Esophagus muscularis mucosa (tissue), 4 donors: ENCODE measurements at regions not wholly inside any gene's neighbourhood (a gene's known extent, or its start where the extent isn't known, plus 50 kb on each side); places are given as distances from the start of the nearest gene placed in this dataset.

Source experiments
- DNase-seq: peaks from one replicate; pipeline ENCODE4 v3.0.0-alpha.2; 2017; ENCODE audit errors: extremely low spot score
- H3K27ac ChIP-seq, 4 donors: fragments of 200-600 bp; sonication (generic); replicated peaks in 1 of 4; 1 replicate in 3 of 4; 2 replicates in 1 of 4; pipeline ENCODE4 v1.5.1; 2016 to 2019; ENCODE audit warnings: mild to moderate bottlenecking in 1 of 4
- H3K27me3 ChIP-seq, 4 donors: fragments of 200-600 bp; sonication (generic); one replicate each; pipeline versions ENCODE4 v1.5.1 to v1.6.0; 2016 to 2019
- H3K36me3 ChIP-seq, 4 donors: fragments of 200-600 bp; sonication (generic); one replicate each; pipeline ENCODE4 v1.5.1; 2016 to 2019
- H3K4me1 ChIP-seq, 4 donors: fragments of 200-600 bp; sonication (generic); one replicate each; pipeline ENCODE4 v1.5.1; 2016 to 2019
- H3K4me3 ChIP-seq, 4 donors: fragments of 200-600 bp; sonication (generic); 1 replicate in 2 of 4; 2 replicates in 2 of 4; pipeline ENCODE4 v1.5.1; 2016 to 2019; ENCODE audit warnings: mild to moderate bottlenecking in 4 of 4, moderate library complexity in 1 of 4
- H3K9me3 ChIP-seq, 4 donors: fragments of 200-600 bp; sonication (generic); 1 replicate in 3 of 4; 2 replicates in 1 of 4; pipeline ENCODE4 v1.5.1; 2016 to 2019
- EP300 ChIP-seq: sonication (generic); formaldehyde crosslinking; IDR thresholded peaks from one replicate; pipeline ENCODE4 v1.6.1; 2017; ENCODE audit warnings: antibody characterized with exemption
- POLR2A ChIP-seq: fragments of 450-650 bp; IDR thresholded peaks from one replicate; pipeline ENCODE4 v1.6.1; 2017; ENCODE audit warnings: antibody characterized with exemption, moderate library complexity, mild to moderate bottlenecking, low read depth
- POLR2AphosphoS5 ChIP-seq, 2 donors: sonication (generic); formaldehyde crosslinking; IDR thresholded peaks; one replicate each; pipeline ENCODE4 v1.6.1; 2017; ENCODE audit warnings: antibody characterized with exemption in 2 of 2
- WGBS: methylation state at CpG from one replicate; pipeline ENCODE4 v1.1.5; 2018; 5-methylcytosine and 5-hydroxymethylcytosine counted together
- intact Hi-C: fragments of 100-400 bp; cut with DNase I; formaldehyde crosslinking; loops from one replicate; pipeline ENCODE4 v1.15.1; 2023
- TF ChIP-seq, protein P1 (sequence below), 3 experiments: fragments of 200-600 bp in 2 of 3; fragments of 450-650 bp in 1 of 3; sonication (generic) in 2 of 3; IDR thresholded peaks; one replicate each; pipeline ENCODE4 v1.5.1; 2017 to 2019; ENCODE audit warnings: antibody characterized with exemption in 3 of 3, mild to moderate bottlenecking in 2 of 3, moderate library complexity in 1 of 3

DNA sequence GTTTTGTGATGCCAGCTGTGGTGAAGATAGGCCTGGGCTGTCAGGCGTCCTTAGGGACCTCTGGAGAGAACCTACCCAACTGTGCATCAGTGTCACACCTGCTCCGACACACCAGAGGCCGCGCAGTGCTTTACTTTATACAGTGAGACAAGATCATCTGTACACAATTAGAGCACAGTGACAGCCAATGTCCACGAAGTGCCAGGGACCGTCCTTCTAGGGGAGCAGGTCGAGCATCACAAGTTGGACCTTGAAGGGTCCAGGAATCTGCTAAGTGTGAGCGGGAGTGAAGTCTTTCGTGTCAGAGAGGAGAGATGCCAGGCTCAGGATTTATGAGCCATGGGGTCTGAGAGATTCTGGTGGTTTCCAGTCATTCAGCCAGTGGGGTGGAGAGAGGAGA lies 104.2 kb downstream of the TMEM18 start:
- intact Hi-C loops, result no loop called here
- H3K27ac ChIP-seq, result no peak overlapping the region
- no peaks in the 10 kb centered on the region for H3K36me3 ChIP-seq
- WGBS, result 85% methylated on average over 9 of the region's 9 CpGs
- TF ChIP-seq POLR2AphosphoS5 (IDR thresholded peaks at IDR 0.05), result no peak
- no peak for TF ChIP-seq EP300
- no peak for TF ChIP-seq POLR2A
- TF ChIP-seq, protein P1, sequence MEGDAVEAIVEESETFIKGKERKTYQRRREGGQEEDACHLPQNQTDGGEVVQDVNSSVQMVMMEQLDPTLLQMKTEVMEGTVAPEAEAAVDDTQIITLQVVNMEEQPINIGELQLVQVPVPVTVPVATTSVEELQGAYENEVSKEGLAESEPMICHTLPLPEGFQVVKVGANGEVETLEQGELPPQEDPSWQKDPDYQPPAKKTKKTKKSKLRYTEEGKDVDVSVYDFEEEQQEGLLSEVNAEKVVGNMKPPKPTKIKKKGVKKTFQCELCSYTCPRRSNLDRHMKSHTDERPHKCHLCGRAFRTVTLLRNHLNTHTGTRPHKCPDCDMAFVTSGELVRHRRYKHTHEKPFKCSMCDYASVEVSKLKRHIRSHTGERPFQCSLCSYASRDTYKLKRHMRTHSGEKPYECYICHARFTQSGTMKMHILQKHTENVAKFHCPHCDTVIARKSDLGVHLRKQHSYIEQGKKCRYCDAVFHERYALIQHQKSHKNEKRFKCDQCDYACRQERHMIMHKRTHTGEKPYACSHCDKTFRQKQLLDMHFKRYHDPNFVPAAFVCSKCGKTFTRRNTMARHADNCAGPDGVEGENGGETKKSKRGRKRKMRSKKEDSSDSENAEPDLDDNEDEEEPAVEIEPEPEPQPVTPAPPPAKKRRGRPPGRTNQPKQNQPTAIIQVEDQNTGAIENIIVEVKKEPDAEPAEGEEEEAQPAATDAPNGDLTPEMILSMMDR (IDR thresholded peaks at IDR 0.05), result no peak
- no peaks in the 10 kb centered on the region for H3K4me1 ChIP-seq
- H3K4me3 ChIP-seq, result no peak overlapping the region
- DNase-seq, result no peak
- peaks cover 0 to 54% (median 32%) of the 10 kb centered on the region in 4 donors for H3K9me3 ChIP-seq
- no peaks in the 10 kb centered on the region for H3K27me3 ChIP-seq

DNA sequence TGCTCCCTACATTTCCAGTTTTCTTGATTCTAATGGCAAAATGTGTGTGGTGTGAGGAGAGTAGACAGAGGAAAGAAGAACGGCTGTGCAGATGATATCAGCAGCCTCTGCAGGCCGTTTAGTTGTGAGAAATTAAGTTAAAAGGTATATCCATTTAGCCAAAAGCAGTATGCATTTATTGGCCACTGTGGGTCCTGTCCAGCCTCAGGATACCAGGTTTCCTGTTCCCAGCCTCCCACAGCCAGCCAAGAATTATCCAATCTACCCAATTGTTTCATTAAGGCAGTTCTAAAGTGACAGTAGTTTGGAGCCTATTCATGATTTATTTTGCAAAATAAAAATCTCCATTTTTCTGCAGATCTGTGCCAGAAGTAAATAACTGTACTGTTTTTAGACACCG lies 107.5 kb downstream of the TMEM18 start:
- TF ChIP-seq POLR2A (no peak), POLR2AphosphoS5 (IDR thresholded peaks at IDR 0.05) (no peak), EP300 (no peak)
- TF ChIP-seq, protein P1 (IDR thresholded peaks at IDR 0.05), result no peak
- H3K9me3 ChIP-seq, result peaks cover 0 to 27% (median 15%) of the 10 kb centered on the region in 4 donors
- H3K27ac ChIP-seq, result no peak overlapping the region
- no peaks in the 10 kb centered on the region for H3K36me3 ChIP-seq
- H3K27me3 ChIP-seq, result peaks cover 0 to 19% (median 0%) of the 10 kb centered on the region in 4 donors
- 50% methylated on average over 3 of the region's 3 CpGs for WGBS
- H3K4me3 ChIP-seq, result no peak overlapping the region
- DNase-seq, result no peak
- intact Hi-C loops, result no loop called here
- no peaks in the 10 kb centered on the region for H3K4me1 ChIP-seq

DNA sequence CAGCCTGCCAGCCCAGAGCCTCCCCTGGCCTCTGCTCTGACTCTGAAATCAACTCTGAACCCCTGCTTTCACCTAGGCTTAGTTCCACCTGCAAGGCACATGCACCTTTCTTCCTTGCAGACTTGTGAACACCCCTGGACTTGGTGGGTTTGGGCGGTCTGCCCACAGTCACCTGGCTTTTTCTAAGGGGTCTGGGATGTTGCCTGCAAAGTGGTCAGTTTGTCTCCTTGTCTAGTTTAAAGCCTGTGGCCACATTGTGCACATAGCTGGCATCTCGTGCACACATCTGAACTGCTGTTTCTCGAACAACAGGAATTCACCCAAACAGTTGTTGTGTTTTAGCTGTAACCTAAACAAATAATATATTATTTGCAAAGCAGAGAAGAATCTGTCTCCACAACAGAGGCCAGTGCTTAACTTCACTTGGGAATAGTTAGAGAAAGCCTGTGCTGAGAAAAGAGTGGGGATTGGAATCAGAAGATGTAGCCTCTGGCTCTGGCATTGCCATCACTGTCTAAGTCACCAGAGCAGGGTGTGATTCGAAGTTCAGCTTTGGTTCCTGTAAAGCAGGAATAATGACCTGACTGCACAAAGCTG lies 108.5 kb downstream of the TMEM18 start:
- 82% methylated on average over 4 of the region's 4 CpGs for WGBS

DNA sequence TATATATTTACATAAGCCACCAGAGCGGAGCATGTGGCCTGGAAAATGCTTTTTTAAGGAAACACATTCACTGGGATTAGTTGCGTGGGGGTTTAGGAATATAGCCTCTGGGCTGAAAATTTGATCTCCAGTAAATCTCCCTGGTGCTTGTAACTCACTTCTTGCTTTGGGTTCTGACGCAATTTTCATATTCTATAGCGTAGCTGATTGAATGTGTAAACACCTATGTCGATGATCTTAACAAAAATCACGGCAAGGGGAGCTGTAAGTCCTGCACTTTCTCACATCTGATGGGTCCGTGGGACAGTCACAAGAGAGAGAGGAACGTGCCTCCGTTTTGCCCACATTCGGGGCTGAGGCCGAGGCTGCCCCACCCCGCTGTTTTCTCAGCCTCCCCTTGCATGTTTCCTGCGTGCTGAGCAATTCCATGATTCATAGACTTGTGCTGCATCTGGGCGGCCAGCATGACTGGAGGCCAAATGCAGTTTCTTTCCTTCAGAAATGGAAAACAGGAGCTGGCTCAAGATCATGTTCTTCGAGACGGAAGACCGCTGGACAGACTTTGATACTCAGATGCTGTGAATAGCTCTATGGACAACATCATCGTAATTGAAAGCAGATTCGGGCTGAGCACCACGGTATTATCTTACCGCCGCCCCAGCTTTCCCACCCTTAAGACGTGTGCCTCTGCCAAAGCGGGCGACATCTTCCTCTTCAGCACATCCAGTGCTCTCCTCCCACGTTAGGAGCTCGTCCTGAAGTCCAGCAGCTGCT lies 109.2 kb downstream of the TMEM18 start:
- H3K4me3 ChIP-seq, result peak overlapping the region in 1 of 4 donors; percentile 29

More for the DNA sequence above, 108.5 kb downstream of the TMEM18 start:
- H3K4me1 ChIP-seq, result no peaks in the 10 kb centered on the region
- H3K9me3 ChIP-seq, result peaks cover 0 to 25% (median 15%) of the 10 kb centered on the region in 4 donors
- H3K36me3 ChIP-seq, result no peaks in the 10 kb centered on the region
- TF ChIP-seq POLR2A (no peak), EP300 (no peak), POLR2AphosphoS5 (IDR thresholded peaks at IDR 0.05) (no peak)
- TF ChIP-seq, protein P1 (IDR thresholded peaks at IDR 0.05), result no peak
- H3K27me3 ChIP-seq, result peaks cover 0 to 25% (median 0%) of the 10 kb centered on the region in 4 donors
- H3K27ac ChIP-seq, result peak overlapping the region in 1 of 4 donors; percentile 29
- intact Hi-C loops, result no loop called here
- DNase-seq, result no peak
- no peak overlapping the region for H3K4me3 ChIP-seq

DNA sequence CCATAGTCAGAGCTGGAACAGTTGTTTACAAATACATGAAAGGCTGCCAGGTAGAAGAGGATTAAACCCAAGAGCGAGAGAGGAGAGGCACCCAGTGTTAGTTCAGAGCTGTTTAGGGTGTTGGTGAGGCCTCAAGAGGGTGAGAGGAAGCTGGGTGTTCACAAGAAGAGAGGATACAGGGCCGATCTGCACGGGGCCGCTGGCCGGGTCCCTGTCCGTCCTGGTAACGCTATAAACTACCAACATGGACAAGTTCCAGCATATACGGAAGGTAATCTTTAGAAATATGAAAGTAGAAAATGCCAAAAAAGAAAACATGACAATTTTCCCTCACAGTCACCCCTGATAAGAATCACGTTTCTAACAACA lies 109.7 kb downstream of the TMEM18 start:
- intact Hi-C loops, result no loop called here
- 83% methylated on average over 9 of the region's 9 CpGs for WGBS
- peak overlapping the region in 1 of 4 donors; percentile 48 for H3K27ac ChIP-seq
- H3K36me3 ChIP-seq, result no peaks in the 10 kb centered on the region
- no peaks in the 10 kb centered on the region for H3K4me1 ChIP-seq
- H3K27me3 ChIP-seq, result peaks cover 0 to 38% (median 0%) of the 10 kb centered on the region in 4 donors
- H3K4me3 ChIP-seq, result no peak overlapping the region
- H3K9me3 ChIP-seq, result peaks cover 0 to 19% (median 14%) of the 10 kb centered on the region in 4 donors
- DNase-seq, result no peak
- TF ChIP-seq, protein P1 (IDR thresholded peaks at IDR 0.05), result no peak
- TF ChIP-seq EP300, result no peak
- TF ChIP-seq POLR2AphosphoS5 (IDR thresholded peaks at IDR 0.05), result no peak
- no peak for TF ChIP-seq POLR2A

More for the DNA sequence above, 109.2 kb downstream of the TMEM18 start:
- no peak for DNase-seq
- Histone ChIP-seq H3K4me1 (no peaks in the 10 kb centered on the region), H3K36me3 (no peaks in the 10 kb centered on the region), H3K9me3 (peaks cover 0 to 22% (median 15%) of the 10 kb centered on the region in 4 donors), H3K27ac (peak overlapping the region in 2 of 4 donors; percentile 33 to 48), H3K27me3 (peaks cover 0 to 32% (median 0%) of the 10 kb centered on the region in 4 donors)
- peak; percentile 19 to 55 for TF ChIP-seq POLR2AphosphoS5 (IDR thresholded peaks at IDR 0.05)
- no peak for TF ChIP-seq POLR2A
- TF ChIP-seq EP300, result no peak
- 79% methylated on average over 27 of the region's 27 CpGs for WGBS
- intact Hi-C loops, result no loop called here
